ENCODE measurements at regions not wholly inside any gene's neighbourhood (a gene's known extent, or its start where the extent isn't known, plus 50 kb on each side); places are given as distances from the start of the nearest gene placed in this dataset.
"Not testable (repeated sequence)": the region's sequence is repeated elsewhere in the genome, so short reads cannot be mapped to it uniquely, and the experiment has no call there.

DNA sequence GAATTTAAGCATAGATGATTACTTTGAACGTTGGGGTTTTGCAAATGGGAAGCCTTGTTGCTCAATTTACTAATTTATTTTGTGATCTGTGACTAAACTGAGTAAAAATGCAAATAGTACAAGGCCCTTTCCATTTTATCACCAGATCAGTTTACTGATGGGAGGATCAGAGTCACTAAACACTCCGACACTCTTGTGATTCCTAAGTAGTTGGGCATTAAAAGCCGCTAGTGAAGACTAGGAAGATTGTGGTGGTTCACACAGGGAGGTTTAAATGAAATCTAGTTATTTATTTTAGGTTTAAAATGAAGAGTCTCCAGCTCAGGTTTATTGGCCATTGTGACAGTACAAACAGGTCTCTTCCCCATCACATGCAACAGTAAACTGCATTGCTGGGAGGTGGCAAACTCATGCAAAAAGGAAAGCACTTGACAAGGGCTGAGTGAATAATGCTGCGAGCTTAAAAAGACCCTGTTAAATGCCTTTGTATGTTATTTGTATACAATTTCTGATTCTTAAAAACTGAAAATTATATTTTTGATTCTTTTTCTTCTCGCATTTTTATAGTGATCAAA lies 394.8 kb upstream of the FANCL start:
- no peak for DNase-seq (ENCODE audit: low spot score)
- no peak for ATAC-seq

DNA sequence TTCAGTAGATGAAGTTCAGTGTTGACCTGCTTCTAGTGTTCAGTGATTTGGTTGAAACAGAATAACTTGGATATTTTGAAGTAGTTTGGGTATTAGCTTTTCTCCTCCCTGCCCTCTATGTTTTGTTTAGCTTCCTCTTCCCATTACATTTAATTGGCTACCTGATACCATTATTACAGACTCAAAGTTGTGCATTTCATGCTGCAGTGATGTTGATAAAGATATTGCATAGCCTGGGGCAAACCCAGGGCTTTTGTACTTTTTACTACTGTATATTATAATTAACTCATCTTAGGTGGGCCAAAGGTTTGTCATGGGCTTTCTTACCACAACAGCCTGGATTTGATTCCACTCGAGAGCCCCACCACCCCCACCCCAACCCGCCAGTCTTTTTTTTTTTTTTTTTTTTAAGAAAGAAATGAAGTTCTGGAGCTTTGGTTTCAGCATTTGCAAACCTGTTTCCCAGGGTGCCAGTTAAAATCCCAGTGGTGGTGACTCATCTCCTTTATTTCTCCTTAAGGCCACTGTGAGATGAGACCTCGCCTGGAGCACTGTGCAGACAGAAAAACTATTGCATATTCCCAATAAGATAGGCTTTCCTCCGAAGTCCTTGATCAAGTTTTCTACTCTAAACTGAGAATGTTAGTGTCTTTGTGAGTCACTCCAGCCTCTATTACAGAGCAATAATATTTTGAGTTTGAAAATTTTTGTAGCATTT lies 393.7 kb upstream of the FANCL start:
- ATAC-seq (no peak), DNase-seq (ENCODE audit: low spot score) (no peak)

DNA sequence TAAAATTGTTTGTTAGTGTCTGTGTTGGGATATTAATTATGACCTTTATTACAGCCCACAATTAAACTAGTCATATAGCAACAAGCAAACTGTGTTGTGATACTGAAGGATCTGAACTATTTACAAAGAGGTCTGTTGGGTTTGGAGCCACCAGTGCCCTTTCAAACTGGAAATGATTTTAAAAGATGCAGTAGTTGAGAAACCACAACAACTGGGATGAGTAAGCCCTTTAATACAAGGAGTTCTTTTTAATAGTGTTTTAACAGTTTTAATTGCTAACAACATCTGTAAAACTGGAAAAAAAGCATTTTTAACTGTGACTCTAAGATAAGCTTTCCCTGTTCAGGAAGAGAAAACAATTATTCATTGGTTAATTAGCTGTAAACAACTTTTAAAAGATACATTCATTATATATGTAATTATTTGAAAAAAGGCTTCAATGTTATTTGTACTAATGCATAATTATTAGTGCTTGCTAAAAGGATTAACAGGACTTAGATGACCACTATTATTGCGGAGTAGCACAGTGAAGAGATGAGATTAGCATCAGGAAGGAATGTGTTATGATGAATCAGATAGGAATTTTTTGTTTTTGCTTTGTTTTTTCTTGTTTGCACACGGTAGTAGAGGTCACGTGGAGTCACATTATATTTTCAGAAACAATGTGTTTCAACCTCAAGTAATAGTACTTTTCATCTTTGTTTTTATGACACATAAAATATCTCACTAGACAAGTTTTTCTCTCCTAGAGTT lies 392.7 kb upstream of the FANCL start:
- no peak for ATAC-seq

DNA sequence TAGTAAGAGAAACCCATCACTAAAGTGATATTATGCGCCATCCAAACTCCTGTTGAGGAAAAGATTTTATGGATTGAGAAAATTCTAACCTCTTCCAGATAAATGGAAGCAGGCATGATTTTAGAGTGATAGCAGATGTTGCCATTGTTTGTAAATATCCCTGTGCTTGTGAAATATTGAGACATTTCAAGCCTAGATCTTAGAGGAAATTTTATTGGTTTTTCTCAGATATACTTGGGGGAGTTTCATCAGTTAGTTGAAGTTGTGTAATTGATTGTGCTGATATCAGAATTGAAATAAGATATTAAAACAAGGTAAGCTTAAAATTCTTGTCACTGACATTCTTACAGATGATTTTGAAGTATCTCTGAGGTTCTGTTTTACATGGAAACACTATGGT lies 390.9 kb upstream of the FANCL start:
- ATAC-seq (no peak), DNase-seq (ENCODE audit: low spot score) (no peak)

More for the DNA sequence above, 392.7 kb upstream of the FANCL start:
- no peak for DNase-seq (ENCODE audit: low spot score)

DNA sequence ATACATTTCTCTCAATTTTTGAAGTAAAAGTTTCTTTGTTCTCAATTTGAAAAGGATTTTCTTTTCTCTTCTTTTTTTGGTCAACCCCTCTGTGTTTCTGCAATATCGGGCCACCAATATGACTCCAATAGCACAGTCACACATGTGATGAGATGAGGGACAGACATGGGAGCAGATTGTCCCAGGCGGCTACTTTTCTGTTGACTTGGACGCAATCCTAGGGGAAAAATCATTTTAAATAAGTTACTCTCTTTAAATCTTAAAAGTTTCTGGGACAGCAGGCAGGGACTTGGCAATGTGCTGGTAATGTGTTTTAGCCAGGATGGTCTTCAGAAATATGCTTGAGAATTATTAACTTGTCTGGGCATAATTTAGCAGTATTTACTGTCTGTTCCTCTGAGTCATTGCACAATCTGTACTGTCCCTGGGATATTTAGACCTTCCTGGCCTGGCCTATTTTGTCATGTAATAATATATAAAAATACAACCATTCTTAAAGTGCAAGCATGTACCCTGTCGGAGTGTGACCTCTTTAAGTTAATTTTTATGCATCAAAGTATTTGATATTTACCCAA lies 388.5 kb upstream of the FANCL start:
- DNase-seq (ENCODE audit: low spot score): no peak
- ATAC-seq: peak; percentile 55

DNA sequence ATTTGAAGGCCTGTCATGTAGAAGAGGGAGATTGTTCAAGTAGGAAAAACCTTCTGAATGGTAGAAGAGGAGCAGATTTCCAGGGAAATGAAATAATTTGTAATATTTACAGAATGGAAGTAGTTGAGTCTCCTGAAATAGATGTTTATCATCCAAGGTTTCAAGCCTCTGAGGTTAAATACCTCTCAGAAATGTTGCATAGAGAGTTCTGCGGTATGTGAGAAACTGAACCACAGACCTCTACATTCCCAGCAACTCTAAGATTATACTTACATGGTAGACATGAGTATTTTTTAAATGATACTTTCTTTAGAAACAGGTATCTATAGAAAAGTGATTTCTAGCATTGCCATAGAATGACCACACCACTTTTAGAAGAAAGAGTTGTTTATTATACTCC lies 379.8 kb upstream of the FANCL start:
- no peak for DNase-seq (ENCODE audit: low spot score)
- ATAC-seq: no peak

DNA sequence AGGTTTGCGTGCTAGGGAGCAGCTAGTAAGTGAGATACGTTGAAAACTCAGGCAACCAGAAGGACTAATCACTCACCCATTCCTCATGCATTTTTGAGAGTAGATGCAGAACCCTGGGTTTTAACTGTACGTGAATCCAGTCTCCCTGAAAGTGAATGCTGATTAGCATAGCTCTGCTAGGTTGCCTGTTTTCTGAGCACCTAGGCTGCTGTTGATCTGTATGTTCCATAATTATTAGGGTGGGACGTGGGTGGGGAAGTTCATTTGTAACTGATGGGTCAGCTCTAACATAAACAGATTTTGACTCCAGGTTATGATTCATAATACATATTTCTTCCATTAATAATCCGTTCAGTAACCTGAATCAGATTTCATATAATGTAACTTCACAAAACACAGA lies 379.0 kb upstream of the FANCL start:
- DNase-seq (ENCODE audit: low spot score) (no peak), ATAC-seq (no peak)

DNA sequence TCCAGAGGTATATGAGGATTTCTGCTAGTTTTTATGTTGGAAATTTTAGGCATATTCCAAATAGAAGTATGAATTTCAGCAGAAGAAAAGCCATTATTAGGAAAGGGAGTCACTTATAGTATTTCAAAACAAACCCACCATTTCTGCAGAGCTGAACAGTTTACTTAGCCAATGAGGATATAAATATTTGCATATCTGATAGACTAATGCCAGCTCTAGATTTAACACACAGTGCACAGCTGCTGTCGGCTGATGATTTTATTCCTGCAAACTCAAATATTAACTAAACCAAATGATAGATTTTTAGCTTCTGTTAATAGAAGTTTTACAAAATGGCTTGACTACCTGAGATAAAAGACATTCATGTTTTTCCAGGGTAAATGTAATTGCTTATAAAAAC lies 375.8 kb upstream of the FANCL start:
- ATAC-seq: no peak
- no peak for DNase-seq (ENCODE audit: low spot score)

DNA sequence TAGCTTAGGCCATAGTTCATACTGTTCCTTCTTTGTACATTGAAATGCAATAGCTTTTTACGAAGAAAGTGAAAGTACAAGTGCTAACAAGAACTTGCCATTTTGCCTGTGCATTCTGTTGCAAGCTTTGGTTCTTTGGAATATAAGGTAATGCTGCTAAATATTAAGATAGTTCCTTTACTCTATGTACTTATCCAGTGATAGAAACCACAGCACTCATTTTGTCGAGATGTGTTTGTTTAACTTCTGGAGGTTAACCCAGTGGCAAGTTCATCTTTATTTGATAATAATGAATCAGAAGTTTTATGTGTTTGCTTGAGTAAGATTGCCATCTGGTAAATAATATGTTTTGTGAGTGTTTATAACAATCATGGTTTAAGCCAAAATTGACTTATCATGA lies 373.1 kb upstream of the FANCL start:
- DNase-seq (ENCODE audit: low spot score): no peak
- ATAC-seq: no peak

DNA sequence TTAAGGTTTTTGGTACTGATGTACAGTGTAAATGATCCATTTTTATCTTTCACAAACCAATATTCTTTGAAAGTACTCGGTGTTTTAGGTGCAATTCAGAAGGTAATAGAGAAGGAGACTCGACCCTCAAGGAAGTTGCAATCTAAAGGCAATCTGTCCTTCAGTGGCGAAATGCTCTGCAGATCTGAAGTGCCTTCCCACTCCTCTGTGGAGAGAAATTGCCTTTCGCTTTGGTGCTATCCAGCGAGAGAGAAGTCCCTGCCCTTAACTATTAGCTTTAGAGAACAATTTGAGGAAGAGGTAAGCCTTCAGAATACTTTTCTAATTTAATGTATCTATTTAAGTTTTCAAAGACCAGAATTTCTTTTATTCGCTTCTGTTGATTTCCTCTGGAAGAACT lies 371.8 kb upstream of the FANCL start:
- DNase-seq (ENCODE audit: low spot score) (no peak), ATAC-seq (no peak)

DNA sequence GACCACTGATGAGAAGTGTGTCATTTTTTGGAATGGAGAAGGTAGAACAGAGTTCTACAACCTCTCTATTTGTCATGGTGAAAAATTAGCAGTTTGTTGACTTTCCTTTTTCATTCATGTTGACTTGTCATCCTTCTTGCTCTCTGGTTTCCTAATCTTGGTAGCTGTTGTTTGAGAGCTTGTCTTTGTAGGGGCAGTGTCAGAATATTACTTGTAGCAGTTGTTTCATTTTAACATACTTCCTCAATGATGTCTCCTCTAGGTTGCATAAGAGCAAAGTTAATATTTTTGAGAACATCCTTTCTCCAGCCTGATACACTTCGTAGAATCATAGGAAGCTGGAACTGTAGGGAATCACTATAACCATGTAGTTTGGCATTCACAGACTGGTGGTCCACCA lies 368.2 kb upstream of the FANCL start:
- no peak for ATAC-seq
- no peak for DNase-seq (ENCODE audit: low spot score)

DNA sequence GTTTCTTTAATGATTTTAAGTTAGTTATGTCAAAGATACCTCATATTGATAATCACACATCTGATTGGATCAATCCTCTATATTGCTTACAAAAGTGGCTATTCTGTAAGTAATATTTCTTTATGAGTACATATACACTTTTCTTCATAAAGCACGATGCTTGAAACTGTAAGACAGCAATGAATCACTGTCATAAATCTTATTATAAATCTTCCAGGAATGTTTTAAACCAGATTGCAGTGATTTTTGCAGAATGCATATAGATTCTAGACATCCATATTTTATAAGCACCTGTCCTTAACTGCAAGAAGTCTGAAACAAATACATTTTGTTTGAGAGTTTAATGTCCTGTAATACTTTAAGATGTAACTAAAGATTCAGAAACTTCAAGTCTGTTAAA lies 367.0 kb upstream of the FANCL start:
- DNase-seq (ENCODE audit: low spot score) (no peak), ATAC-seq (no peak)

DNA sequence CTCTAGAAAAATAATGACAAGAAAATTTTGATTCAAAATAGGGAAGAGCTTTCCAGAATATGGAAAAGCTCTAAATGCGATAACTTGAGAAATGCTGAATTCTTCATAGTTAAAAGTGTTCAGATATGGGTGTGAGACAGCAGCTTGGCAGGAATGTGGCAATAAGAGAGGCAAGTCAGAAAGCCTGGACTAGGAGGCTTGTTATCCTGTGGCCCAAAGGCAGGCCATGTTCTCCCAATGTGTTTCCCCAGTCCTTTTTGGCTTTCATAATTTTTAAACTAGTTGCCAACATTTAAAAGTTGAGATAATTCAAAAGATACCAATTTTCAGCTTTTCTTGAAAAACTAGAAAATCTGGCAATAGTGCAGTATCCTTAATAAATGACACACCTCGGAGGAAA lies 366.3 kb upstream of the FANCL start:
- ATAC-seq: no peak

DNA sequence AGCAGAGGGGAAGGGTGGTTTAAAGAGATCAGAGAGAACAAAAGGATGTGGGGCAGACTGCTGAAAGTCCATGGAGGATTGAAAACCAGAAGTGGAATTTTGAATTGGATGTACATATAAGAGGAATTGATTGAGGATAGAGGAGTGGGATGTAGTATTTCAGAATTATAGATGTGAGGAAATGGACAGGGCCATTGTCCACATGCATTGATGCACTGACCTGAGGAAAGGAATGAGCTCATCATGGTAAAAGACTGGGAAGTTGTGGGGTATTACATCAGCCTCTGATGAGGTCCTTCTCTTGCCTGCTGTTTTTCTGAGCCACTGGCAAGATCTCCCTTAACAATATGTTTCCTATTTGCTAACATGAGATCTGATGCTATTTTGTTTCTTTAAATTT lies 365.7 kb upstream of the FANCL start:
- ATAC-seq: no peak

More for the DNA sequence above, 366.3 kb upstream of the FANCL start:
- DNase-seq (ENCODE audit: low spot score): no peak

DNA sequence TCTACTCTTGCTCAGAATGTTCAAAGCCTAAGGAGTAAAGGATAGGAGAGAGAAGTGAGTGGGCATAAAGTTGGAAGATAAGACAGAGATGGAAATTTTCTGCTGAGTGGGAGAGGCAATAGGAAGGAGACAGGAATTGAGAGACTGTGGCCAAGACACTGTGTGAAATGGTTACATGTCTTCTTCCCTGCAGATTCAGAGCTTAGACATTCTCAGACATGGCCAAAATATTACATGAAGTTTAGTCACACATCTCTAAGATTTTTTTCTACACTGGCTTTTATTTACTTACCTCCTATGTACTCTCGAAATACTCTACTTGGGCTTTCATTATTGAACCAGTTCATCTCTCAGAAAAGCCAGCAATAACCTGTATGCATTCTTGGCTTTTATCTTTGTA lies 363.0 kb upstream of the FANCL start:
- DNase-seq (ENCODE audit: low spot score): no peak
- no peak for ATAC-seq

More for the DNA sequence above, 365.7 kb upstream of the FANCL start:
- DNase-seq (ENCODE audit: low spot score): no peak

DNA sequence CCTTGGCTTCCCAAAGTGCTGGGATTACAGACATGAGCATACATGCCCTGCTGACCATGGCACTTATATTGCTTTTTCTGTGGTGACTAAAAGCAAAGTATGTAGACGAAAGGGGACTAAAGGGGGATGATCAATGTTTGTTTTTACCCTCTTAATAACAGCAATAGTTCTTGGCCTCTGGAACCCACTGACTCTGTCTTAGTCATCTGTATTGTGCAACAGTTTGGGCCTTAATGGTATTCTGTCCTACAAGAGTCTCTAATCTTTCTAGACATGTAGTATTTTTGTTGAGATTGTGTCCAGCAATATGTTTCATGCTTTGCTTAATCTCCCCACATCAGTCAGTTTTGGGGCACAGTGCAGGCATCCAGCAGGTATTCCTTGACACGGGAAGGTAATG lies 359.9 kb upstream of the FANCL start:
- ATAC-seq (no peak), DNase-seq (ENCODE audit: low spot score) (no peak)

DNA sequence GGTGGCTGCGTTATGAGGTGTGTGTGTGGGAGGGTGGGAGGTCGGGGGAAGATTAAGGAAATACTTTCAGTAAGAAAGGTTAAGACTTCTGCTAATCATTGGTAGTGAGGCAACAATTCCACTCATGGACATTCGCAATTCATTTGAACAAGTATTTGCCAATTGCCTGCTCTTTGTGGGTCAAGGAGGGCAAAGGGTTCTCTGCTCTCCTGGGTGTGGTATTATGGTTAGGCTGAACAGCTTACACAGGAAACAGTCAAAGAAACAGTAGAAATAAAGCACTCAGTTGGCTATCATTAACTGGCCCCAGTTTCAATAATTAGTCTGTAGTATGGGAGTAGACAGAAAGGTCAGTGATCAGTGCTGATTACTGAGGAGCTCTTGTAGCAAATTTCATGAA lies 357.0 kb upstream of the FANCL start:
- DNase-seq (ENCODE audit: low spot score) (no peak), ATAC-seq (no peak)

DNA sequence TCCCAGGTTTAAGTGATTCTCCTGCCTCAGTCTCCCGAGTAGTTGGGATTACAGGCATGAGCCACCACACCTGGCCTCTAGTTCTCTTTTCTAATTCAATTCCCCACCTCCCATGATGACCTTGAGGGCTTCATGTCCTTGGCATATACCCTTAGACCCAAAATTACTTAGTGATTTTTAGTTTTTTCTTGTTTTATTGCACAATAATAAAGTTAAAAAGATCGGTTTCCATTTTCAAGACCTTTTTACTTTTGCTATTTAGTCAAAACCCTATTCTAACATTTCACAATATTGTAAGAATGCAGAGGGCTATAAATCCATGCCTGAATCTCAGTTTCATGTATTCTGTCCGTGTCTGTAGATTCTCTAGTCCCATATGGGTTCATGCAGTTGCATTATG lies 354.6 kb upstream of the FANCL start:
- no peak for DNase-seq (ENCODE audit: low spot score)
- no peak for ATAC-seq

DNA sequence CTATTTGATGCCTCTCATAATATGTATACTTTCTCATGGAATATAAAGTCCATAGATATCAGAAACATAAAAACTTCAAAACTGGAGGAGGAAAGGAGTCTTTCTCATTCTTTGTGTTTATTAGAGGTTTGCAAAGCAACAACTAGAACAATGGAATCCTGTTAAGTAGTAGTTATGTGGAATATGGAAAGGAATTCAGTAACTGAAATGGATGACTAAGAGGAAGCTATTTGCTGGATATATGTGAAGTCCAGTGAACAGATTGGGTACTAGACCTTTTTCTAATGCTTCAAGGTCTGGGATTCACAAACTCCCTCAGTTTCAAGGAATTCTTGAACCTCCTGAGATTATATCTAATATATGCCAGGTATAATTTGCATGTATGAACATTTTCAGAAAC lies 353.6 kb upstream of the FANCL start:
- ATAC-seq: no peak
- no peak for DNase-seq (ENCODE audit: low spot score)

DNA sequence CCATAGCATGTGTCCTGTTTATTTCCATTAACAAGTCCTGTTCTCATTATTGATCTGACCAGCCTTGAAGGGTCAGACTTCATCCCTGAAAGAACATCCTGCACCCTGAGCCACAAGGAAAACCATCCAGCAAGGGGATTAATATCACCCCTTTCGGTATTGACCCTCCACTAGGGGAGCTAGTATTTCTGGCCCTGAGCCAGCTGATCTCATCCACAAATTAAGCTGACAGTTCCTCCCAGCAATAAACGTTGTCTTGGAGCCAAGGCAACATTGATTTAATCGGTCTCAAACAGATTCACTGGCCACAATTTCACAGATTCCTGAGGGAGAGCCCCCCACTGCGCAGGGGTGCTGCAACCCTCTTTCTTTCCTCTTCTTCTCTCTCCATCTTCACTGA lies 353.1 kb upstream of the FANCL start:
- ATAC-seq (no peak), DNase-seq (ENCODE audit: low spot score) (no peak)

DNA sequence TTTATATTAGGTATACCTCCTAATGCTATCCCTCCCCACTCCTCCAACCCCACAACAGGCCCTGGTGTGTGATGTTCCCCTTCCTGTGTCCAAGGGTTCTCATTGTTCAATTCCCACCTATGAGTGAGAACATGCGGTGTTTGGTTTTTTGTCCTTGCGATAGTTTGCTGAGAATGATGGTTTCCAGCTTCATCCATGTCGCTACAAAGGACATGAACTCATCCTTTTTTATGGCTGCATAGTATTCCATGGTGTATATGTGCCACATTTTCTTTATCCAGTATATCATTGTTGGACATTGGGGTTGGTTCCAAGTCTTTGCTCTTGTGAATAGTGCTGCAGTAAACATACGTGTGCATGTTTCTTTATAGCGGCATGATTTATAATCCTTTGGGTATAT lies 345.1 kb upstream of the FANCL start:
- not testable (repeated sequence) for ATAC-seq; DNase-seq (ENCODE audit: low spot score)

DNA sequence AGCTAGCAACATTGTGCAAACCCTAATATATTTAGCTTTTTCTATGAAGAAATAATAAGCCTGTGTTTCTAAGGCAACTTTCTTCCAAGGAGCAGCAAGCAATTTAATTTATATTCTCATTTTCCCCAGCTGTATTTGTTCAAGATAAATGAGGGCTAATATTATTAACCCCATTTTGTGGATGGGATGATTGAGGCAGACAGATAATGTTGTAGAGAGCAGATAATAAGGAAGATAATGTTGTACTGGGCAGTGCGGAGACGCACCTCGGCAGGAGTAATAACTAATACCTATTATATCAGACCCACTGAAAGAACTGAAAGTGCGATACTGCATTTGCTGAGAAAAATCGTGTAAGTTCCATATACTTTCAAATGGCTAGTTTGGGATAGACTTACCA lies 344.1 kb upstream of the FANCL start:
- DNase-seq (ENCODE audit: low spot score) (no peak), ATAC-seq (no peak)

Data from left lobe of liver (tissue), 2 donors.